ENCODE measurements at regions not wholly inside any gene's neighbourhood (a gene's known extent, or its start where the extent isn't known, plus 50 kb on each side); places are given as distances from the start of the nearest gene placed in this dataset.

DNA sequence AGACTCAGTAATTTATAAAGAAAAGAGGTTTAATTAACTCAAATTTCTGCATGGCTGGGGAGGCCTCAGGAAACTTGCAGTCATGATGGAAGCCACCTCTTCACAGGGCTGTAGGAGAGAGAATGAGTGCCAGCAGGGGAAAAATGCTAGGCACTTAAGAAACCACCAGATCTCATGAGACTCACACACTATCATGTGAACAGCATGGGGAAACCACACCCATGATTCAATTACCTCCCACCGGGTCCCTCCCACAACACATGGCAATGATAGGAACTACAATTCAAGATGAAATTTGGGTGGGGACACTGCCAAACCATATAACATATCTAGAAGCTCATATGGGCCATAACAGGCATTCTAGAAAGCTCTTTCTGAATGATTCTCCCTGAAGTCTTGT is 190.3 kb downstream of the WNT5A start:
- TF ChIP-seq CTCF (IDR thresholded peaks at IDR 0.05; ENCODE audit: low read depth, low read length) = no peak
- in situ Hi-C loops (cut with HindIII; ENCODE audit: low sequenced_read_pairs) = no loop called here

GRCh38 chr3:55296030-55296429 is 191.1 kb downstream of the WNT5A start:
- no peak for TF ChIP-seq CTCF (IDR thresholded peaks at IDR 0.05; ENCODE audit: low read depth, low read length)
- in situ Hi-C loops (cut with HindIII; ENCODE audit: low sequenced_read_pairs) = no loop called here
- peak; percentile 68 for DNase-seq (ENCODE audit: low read depth, low spot score)
- H3K4me3 ChIP-seq (ENCODE audit: low read depth, low read length) = no peak overlapping the region

More for the DNA sequence above, 190.3 kb downstream of the WNT5A start:
- no peak for DNase-seq (ENCODE audit: low read depth, low spot score)
- H3K4me3 ChIP-seq (ENCODE audit: low read depth, low read length) = no peak overlapping the region

- no peak for TF ChIP-seq CTCF (IDR thresholded peaks at IDR 0.05; ENCODE audit: low read depth, low read length)
- no peak overlapping the region for H3K4me3 ChIP-seq (ENCODE audit: low read depth, low read length)
- DNase-seq (ENCODE audit: low read depth, low spot score) = no peak
- in situ Hi-C loops (cut with HindIII; ENCODE audit: low sequenced_read_pairs) = no loop called here
Observed at GRCh38 chr3:55294557-55294956, 192.5 kb downstream of the WNT5A start.

DNA sequence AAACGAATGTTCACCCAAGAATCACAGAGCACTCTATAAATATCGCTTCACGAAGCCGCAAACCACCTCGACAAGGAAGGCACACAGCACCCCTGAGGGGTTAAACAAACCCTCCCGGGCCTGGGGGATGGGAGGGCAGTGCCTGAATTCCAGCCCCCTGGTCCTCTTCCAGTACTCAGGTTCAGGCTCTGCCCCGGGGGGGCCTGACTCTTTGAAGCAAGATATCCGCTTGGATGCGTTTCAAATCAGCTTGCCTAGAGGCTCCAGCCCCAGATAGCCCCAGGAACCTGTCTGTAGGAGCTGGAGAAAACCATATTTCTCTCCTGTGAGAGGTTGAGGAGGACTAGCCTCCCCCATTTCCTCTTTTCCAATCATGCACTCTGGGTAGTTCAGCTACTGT is 194.7 kb downstream of the WNT5A start:
- no peak overlapping the region for H3K4me3 ChIP-seq (ENCODE audit: low read depth, low read length)
- TF ChIP-seq CTCF (IDR thresholded peaks at IDR 0.05; ENCODE audit: low read depth, low read length) = no peak
- no peak for DNase-seq (ENCODE audit: low read depth, low spot score)
- in situ Hi-C loops (cut with HindIII; ENCODE audit: low sequenced_read_pairs) = no loop called here

GRCh38 chr3:55288657-55289056 is 198.4 kb downstream of the WNT5A start:
- H3K4me3 ChIP-seq (ENCODE audit: low read depth, low read length) = no peak overlapping the region
- DNase-seq (ENCODE audit: low read depth, low spot score) = no peak
- no peak for TF ChIP-seq CTCF (IDR thresholded peaks at IDR 0.05; ENCODE audit: low read depth, low read length)
- in situ Hi-C loops (cut with HindIII; ENCODE audit: low sequenced_read_pairs) = no loop called here

GRCh38 chr3:55286693-55287092 is 200.4 kb downstream of the WNT5A start:
- no peak for DNase-seq (ENCODE audit: low read depth, low spot score)
- no peak overlapping the region for H3K4me3 ChIP-seq (ENCODE audit: low read depth, low read length)
- no peak for TF ChIP-seq CTCF (IDR thresholded peaks at IDR 0.05; ENCODE audit: low read depth, low read length)
- in situ Hi-C loops (cut with HindIII; ENCODE audit: low sequenced_read_pairs) = no loop called here

DNA sequence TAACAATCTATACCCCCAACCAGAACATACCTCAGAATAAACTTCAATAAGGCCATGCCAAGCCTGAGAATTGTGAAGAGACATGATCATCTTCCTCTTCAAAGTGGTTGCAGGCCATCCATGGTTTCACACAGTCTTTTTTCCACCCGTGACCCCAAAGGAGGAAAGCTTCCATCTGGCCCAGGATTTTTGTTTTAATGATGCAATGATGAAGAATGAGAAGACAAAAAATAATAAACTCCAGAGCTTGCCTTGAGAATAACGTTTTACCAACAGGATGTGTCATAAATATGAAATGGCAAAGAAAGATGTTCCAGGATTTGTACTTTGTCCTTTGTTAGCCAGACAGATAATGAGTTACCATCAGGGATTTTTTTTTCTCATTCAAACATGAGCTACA is 201.9 kb downstream of the WNT5A start:
- no peak overlapping the region for H3K4me3 ChIP-seq (ENCODE audit: low read depth, low read length)
- in situ Hi-C loops (cut with HindIII; ENCODE audit: low sequenced_read_pairs) = no loop called here
- DNase-seq (ENCODE audit: low read depth, low spot score) = no peak
- no peak for TF ChIP-seq CTCF (IDR thresholded peaks at IDR 0.05; ENCODE audit: low read depth, low read length)
